ENCODE measurements at regions not wholly inside any gene's neighbourhood (a gene's known extent, or its start where the extent isn't known, plus 50 kb on each side); places are given as distances from the start of the nearest gene placed in this dataset.

- no peak for DNase-seq (ENCODE audit: extremely low spot score)
- ChIA-PET POLR2A (no interaction called here), CTCF (no interaction called here)
- no peak for TF ChIP-seq ZNF384 (IDR thresholded peaks at IDR 0.05)
- no peak for TF ChIP-seq ELF4 (IDR thresholded peaks at IDR 0.05)
- no peak for TF ChIP-seq FOXM1 (IDR thresholded peaks at IDR 0.05; ENCODE audit: borderline replicate concordance)
- TF ChIP-seq BHLHE40 (IDR thresholded peaks at IDR 0.05; ENCODE audit: borderline replicate concordance): no peak
- TF ChIP-seq CTBP1 (IDR thresholded peaks at IDR 0.05; ENCODE audit: borderline replicate concordance): no peak
- no peak for TF ChIP-seq PKNOX1 (IDR thresholded peaks at IDR 0.05)
- TF ChIP-seq LEF1 (IDR thresholded peaks at IDR 0.05; ENCODE audit: borderline replicate concordance): no peak
- no peak for TF ChIP-seq HDGF (IDR thresholded peaks at IDR 0.05; ENCODE audit: borderline replicate concordance)
- TF ChIP-seq L3MBTL2 (conservative IDR thresholded peaks at IDR 0.05): no peak
- TF ChIP-seq ARNT (IDR thresholded peaks at IDR 0.05): no peak
- no peak for TF ChIP-seq SP1 (IDR thresholded peaks at IDR 0.05)
Observed at GRCh38 chr2:217017456-217018252, 157.8 kb upstream of the TNP1 start.

GRCh38 chr2:217016796-217017419 lies 157.0 kb upstream of the TNP1 start:
- TF ChIP-seq FOXA1 (IDR thresholded peaks at IDR 0.05) (no peak), NFRKB (IDR thresholded peaks at IDR 0.05) (no peak), FOXM1 (IDR thresholded peaks at IDR 0.05; ENCODE audit: borderline replicate concordance) (no peak), BHLHE40 (IDR thresholded peaks at IDR 0.05; ENCODE audit: borderline replicate concordance) (no peak), ELF4 (IDR thresholded peaks at IDR 0.05) (no peak), TARDBP (IDR thresholded peaks at IDR 0.05) (no peak), SP1 (IDR thresholded peaks at IDR 0.05) (no peak), ARNT (IDR thresholded peaks at IDR 0.05) (no peak), L3MBTL2 (conservative IDR thresholded peaks at IDR 0.05) (no peak), FOXK2 (IDR thresholded peaks at IDR 0.05) (no peak), HDGF (IDR thresholded peaks at IDR 0.05; ENCODE audit: borderline replicate concordance) (no peak), PKNOX1 (IDR thresholded peaks at IDR 0.05) (no peak)
- ChIA-PET POLR2A (no interaction called here), CTCF (no interaction called here)
- DNase-seq (ENCODE audit: extremely low spot score): no peak

GRCh38 chr2:217014328-217015105 lies 154.7 kb upstream of the TNP1 start:
- DNase-seq (ENCODE audit: extremely low spot score): no peak
- ChIA-PET CTCF (no interaction called here), POLR2A (no interaction called here)
- TF ChIP-seq BHLHE40 (IDR thresholded peaks at IDR 0.05; ENCODE audit: borderline replicate concordance) (no peak), FOXA1 (IDR thresholded peaks at IDR 0.05) (no peak), FOXK2 (IDR thresholded peaks at IDR 0.05) (no peak), TARDBP (IDR thresholded peaks at IDR 0.05) (no peak), PKNOX1 (IDR thresholded peaks at IDR 0.05) (no peak), L3MBTL2 (conservative IDR thresholded peaks at IDR 0.05) (no peak), SUZ12 (IDR thresholded peaks at IDR 0.05) (no peak), LEF1 (IDR thresholded peaks at IDR 0.05; ENCODE audit: borderline replicate concordance) (no peak), CTBP1 (IDR thresholded peaks at IDR 0.05; ENCODE audit: borderline replicate concordance) (no peak), FOXM1 (IDR thresholded peaks at IDR 0.05; ENCODE audit: borderline replicate concordance) (no peak), HDGF (IDR thresholded peaks at IDR 0.05; ENCODE audit: borderline replicate concordance) (no peak), SP1 (IDR thresholded peaks at IDR 0.05) (no peak), ARNT (IDR thresholded peaks at IDR 0.05) (no peak), ELF4 (IDR thresholded peaks at IDR 0.05) (no peak), NFRKB (IDR thresholded peaks at IDR 0.05) (no peak), ZNF384 (IDR thresholded peaks at IDR 0.05) (no peak)

- POLR2A ChIA-PET: no interaction called here
- no peak for DNase-seq (ENCODE audit: extremely low spot score)
- no peak for TF ChIP-seq ELF4 (IDR thresholded peaks at IDR 0.05)
- CTCF ChIA-PET: no interaction called here
Observed at GRCh38 chr2:217013926-217014325, 154.1 kb upstream of the TNP1 start.

- ChIA-PET CTCF (no interaction called here), POLR2A (no interaction called here)
- TF ChIP-seq ARNT (IDR thresholded peaks at IDR 0.05) (no peak), LEF1 (IDR thresholded peaks at IDR 0.05; ENCODE audit: borderline replicate concordance) (no peak), FOXK2 (IDR thresholded peaks at IDR 0.05) (no peak), BHLHE40 (IDR thresholded peaks at IDR 0.05; ENCODE audit: borderline replicate concordance) (no peak), HDGF (IDR thresholded peaks at IDR 0.05; ENCODE audit: borderline replicate concordance) (no peak), L3MBTL2 (conservative IDR thresholded peaks at IDR 0.05) (no peak), SUZ12 (IDR thresholded peaks at IDR 0.05) (no peak), FOXA1 (IDR thresholded peaks at IDR 0.05) (no peak), TARDBP (IDR thresholded peaks at IDR 0.05) (no peak), ELF4 (IDR thresholded peaks at IDR 0.05) (no peak), FOXM1 (IDR thresholded peaks at IDR 0.05; ENCODE audit: borderline replicate concordance) (no peak), ZNF384 (IDR thresholded peaks at IDR 0.05) (no peak), SP1 (IDR thresholded peaks at IDR 0.05) (no peak), NFRKB (IDR thresholded peaks at IDR 0.05) (no peak), PKNOX1 (IDR thresholded peaks at IDR 0.05) (no peak), CTBP1 (IDR thresholded peaks at IDR 0.05; ENCODE audit: borderline replicate concordance) (no peak)
- no peak for DNase-seq (ENCODE audit: extremely low spot score)
Observed at GRCh38 chr2:217011576-217011975, 151.7 kb upstream of the TNP1 start.

Data from HEK293T (cell line).